ENCODE measurements at regions not wholly inside any gene's neighbourhood (a gene's known extent, or its start where the extent isn't known, plus 50 kb on each side); places are given as distances from the start of the nearest gene placed in this dataset.

- no peak for DNase-seq
These were observed 198.3 kb downstream of the PHLDA1 start for GRCh38 chr12:75833268-75833667.

GRCh38 chr12:75831402-75831801, 200.2 kb downstream of the PHLDA1 start:
- DNase-seq: peak in 1 of 2 experiments; percentile 40

- no peak for DNase-seq
These were observed 204.5 kb downstream of the PHLDA1 start for GRCh38 chr12:75827061-75827460.

DNA sequence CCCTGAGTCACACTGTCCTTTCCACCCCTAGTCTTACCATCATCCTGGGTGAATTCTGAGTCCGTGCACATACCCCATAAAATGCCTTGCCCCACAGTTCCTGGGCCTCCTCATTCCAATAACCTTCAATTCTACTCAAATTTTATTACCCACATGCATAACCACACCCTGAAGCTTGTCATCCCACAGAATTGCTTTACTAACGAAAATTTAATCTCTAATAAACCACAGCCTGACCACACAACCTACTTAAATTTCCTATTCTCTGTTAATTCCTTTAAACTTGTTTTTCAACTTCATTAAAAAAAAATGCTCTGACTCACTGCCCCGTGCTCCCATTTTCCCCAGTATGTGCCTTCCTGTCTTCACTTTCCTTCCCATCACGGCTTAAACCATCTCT, 205.9 kb downstream of the PHLDA1 start:
- no peak for DNase-seq

GRCh38 chr12:75823475-75823874, 208.1 kb downstream of the PHLDA1 start:
- no peak for DNase-seq

DNA sequence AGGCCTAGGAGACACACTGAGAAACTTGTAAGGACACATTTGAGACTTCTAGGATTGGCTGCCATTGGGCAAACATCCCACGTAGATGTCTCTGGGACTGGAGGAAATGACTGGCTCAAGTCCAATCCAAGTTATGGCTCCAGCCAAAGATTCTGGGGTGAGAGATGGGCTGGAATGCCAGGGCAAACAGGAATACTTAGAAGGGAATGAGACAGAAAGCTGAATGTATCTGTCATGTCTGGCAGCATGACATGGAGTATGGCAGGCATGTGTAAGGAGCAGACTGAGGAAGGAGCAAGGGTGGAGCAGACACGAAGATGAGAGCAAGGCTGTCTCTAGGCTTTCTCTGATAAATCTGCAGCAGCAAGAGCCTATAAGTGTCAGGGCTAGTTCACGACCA, 209.2 kb downstream of the PHLDA1 start:
- no peak for DNase-seq

DNA sequence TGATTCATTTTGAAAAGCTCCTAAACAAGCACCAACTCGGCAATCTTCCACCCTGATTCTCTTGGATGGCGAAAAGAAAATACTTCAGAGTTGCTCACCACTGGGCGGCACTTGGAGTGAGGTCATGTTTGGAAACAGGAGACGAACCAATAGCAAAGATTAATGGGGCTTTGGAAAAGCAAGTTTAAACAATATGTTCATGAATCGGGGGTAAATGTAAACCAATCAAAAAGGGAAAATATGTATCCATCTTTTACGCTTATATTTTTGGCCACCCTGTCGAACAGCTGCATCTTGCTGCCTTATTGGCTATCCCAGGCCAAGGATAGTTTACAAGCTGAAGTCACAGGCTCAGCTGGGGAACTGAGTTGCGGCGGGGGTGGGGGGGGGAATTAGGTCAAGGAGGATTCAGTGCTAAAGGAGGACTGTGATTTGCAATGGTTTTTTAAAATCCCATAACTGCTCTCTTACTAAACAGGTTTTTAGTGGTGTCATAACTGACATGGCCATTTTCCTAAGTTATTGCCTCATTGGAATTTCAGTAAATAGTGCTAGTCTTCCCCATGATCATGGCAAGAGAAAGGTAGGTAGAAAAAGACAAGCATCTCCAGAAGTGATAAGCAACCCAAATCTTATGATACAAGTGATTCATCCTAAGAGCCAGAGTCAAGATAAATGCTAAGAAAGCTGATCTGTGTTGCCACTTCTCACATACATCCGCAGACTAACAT, 210.6 kb downstream of the PHLDA1 start:
- peak; percentile 75 to 80 for DNase-seq

GRCh38 chr12:75820071-75820470, 211.5 kb downstream of the PHLDA1 start:
- DNase-seq: peak in 1 of 2 experiments; percentile 80

GRCh38 chr12:75819512-75819911, 212.1 kb downstream of the PHLDA1 start:
- peak in 1 of 2 experiments; percentile 22 for DNase-seq

DNA sequence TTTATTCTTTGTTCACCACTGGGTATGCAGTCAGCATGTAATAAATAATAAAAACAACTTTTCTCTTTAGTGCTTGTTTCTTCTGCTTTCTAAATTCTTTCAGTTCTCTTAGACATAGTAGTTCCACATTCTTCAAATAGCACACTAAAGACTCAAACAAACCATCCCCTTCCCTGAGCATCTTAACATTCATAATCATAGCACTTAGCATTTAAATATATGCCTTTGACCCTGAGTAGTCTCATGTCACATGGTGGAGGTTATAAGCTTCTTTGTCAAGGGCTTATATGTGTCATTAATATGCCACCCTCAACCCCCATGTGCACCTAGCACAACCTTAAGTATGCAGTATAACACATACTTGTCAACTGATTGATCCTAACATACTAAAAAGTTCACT, 212.7 kb downstream of the PHLDA1 start:
- DNase-seq: peak in 1 of 2 experiments; percentile 36

- DNase-seq: peak in 1 of 2 experiments; percentile 49
These were observed 214.7 kb downstream of the PHLDA1 start for GRCh38 chr12:75816897-75817296.

DNA sequence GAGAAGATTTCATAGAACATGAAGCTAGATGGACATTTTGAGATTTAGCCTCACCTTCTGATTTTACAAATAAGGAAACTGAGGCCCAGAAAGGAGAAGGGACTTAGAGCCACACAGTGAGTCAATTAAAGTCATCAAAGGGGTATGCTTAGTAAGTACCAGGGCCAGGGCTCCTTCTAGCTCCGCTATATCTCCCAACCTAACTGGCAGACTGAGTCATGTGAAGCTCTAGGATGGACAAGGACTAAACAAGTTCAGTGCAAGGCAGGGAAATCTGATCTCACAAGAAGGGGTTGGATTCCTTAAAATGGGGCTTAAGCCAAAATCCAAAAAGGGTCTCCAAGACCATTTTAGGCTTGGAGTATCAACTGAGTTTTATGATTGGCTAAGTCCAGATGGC, 215.8 kb downstream of the PHLDA1 start:
- no peak for DNase-seq

GRCh38 chr12:75814851-75815754, 216.5 kb downstream of the PHLDA1 start:
- peak in 1 of 2 experiments; percentile 42 for DNase-seq

DNA sequence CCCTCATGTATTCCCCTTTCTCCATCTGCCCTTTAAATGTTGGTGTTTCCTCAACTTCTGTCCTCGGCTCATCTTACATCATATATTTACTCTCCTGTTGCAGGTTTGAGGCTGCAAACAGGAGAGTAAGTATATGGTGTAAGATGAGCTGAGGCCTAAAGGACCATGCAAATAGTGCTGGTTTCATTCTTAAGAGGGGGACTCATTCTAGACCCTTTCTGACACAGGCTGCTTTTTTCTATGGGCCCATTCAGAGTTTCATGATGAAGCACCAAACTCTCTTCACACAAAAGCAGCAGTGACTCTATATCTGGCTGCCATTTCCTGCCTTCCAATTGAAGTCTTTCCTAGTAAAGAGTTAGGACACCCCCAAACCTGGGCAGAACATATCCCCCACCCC, 218.5 kb downstream of the PHLDA1 start:
- peak in 1 of 2 experiments; percentile 84 for DNase-seq

GRCh38 chr12:75812271-75813018, 219.1 kb downstream of the PHLDA1 start:
- DNase-seq: peak; percentile 90 to 94

DNA sequence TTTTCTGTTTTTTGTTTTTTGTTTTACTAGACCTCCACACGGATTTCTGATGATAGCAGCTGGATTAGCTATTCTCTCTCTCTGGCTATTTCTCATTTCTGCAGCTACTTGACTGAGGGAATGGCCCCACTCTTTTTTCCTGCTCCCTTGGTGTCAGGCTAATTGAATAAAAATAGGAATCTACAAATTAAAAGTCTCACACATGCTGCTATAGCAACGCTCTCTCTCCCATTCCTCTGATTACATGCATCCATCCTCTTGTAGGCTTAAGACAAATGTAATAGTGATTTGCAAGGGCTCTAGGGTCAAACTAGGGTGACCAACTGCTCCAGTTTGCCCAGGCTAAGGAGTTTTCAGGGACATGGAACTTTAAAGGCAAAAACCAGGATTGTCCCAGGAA, 221.8 kb downstream of the PHLDA1 start:
- DNase-seq: no peak

DNA sequence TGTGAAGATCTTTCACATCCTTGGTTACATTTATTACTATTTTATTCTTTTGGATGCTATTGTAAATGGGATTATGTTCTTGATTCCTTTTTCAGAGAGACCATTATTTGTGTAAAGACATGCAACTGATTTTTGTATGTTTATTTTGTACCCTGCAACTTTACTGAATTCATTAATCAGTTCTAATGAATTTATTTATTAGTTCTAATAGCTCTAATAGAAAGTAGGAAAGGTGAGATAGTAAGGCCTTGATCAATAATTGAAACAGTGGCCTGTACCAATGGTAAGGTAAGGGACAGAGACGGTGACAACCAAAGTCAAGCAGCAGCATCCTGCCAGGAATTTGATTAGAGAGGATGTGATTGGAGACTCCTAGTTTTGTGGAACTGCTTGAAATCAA, 224.1 kb downstream of the PHLDA1 start:
- no peak for DNase-seq

- DNase-seq: no peak
These were observed 225.7 kb downstream of the PHLDA1 start for GRCh38 chr12:75805905-75806304.

DNA sequence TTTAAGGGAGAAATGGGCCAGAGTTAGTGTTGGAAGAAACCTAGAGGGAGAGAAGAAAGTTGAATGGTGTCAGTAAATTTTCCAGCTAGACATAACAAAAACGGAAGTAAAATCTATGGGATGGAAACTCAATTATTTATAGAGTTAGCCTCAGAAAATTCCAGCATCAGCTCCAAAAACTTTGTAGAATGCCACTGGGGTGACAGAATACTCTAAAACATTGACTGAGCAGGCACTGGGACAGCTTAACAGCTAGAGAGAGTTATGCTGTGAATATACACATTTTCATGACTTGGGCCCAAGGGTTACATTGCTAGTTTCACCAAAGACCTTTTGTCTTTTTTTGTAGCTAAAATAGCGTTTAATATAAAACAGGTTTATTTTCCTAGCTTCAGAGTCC, 226.3 kb downstream of the PHLDA1 start:
- no peak for DNase-seq

DNA sequence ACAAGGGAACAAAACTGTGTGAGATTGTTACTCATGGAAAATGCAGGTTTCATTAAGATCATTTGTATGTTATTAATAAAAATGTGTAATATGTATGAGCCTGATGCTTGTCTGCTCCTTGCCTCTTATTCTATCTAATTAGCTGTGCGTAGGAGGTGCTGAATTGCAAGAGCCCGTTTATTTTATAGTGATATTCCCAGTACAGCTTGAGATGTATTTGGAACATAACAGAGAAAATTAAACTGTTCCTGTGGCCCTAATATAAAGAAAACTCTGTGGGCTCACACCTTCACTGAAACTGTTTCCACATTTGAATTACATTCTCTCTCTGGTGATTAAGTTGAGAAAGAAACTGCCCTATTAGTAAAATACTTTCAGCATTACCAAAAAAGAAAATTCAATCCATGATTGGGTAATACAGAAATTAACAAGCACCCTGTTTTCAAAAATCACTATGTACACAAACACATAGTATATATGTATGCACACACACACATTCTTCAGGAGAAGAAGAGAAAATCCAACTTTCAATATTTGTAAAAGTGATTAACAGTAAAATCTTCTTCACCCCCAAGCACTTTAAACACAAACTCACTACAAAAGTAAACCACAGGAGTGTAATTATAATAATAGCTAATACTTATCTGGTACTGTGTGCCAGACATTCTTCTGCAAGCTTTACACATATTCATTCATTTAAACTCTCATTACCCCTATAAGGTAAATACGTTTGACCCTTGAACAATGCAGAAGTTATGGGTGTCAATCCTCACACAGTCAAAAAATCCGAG, 233.2 kb downstream of the PHLDA1 start:
- no peak for DNase-seq

- DNase-seq: no peak
These were observed 236.5 kb downstream of the PHLDA1 start for GRCh38 chr12:75795125-75795524.

DNA sequence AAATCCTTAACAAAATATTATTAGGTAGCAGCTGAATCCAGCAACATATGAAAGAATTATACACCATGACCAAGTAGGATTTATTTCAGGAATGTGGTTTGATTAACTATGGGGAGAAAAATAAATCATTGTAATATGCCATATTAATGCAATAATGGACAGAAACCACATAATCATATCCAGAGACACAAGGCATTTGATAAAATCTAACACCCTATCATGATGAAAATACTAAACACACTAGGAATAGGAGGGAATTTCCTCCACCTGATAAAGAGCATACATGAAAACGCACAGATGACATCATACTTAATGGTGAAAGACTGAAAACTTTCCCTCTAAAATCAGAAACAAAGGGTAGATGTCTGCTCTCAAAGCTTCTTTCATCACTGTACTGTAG, 238.9 kb downstream of the PHLDA1 start:
- no peak for DNase-seq

Data from NCI-H524 (cell line).